ENCODE measurements at regions not wholly inside any gene's neighbourhood (a gene's known extent, or its start where the extent isn't known, plus 50 kb on each side); places are given as distances from the start of the nearest gene placed in this dataset.
A peak's percentile ranks its signal among the peaks of the same experiment; 100 is the strongest.

DNA sequence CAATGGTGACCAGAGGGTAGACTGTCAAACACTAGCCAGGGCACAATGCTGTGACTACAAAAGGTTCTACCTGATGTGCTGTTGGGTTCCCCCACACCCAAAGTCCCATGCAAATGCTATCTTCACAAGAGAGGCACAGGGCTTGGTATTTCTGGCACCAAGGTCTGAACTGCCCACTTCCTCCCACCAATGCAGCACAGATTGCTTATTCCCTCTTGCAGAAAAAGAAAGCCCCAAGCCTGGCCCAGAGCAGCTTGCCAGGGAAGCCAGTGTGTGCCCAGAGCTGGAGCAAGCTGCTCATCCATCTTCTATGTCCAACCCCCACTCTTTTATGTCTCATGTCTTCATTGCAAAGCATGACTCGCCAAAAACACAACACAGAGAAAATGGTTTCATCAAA is 149.4 kb upstream of the CAMK1G start:
- TF ChIP-seq CTCF (conservative IDR thresholded peaks at IDR 0.05) (no peak), EZH2 (IDR thresholded peaks at IDR 0.05; ENCODE audit: low read depth) (no peak)
- no peaks in the 10 kb centered on the region for H3K9me3 ChIP-seq (ENCODE audit: insufficient read depth, low read depth)
- ChIA-PET CTCF (interaction anchor here (0.7 kb wide), 1 partner anchor 185 kb away, joined by 4 read pairs; no protein-coding TSS in a partner anchor), POLR2A (ENCODE audit: unreplicated experiment) (interaction anchor here (0.7 to 1.6 kb wide), 5 partner anchors 18 to 817 kb away, joined by 3 to 25 read pairs (median 8); no protein-coding TSS in a partner anchor)
- intact Hi-C loops (cut with micrococcal nuclease; ENCODE audit: unreplicated experiment): loop anchor here (2.0 to 10.0 kb wide), 3 partner anchors 167 to 1609 kb away; no protein-coding TSS in a partner anchor
- peak in 1 of 2 experiments; percentile 53 for DNase-seq
- H3K27ac ChIP-seq: peak overlapping the region; percentile 98
- no peaks in the 10 kb centered on the region for H3K9me2 ChIP-seq (ENCODE audit: insufficient read depth)
- H4K20me1 ChIP-seq (ENCODE audit: insufficient read depth): no peaks in the 10 kb centered on the region
- H2AFZ ChIP-seq: no peak overlapping the region
- H3K4me2 ChIP-seq: peak overlapping the region; percentile 99
- H3K4me3 ChIP-seq: peak overlapping the region; percentile 100; the same call in 1 of the 2 replicates
- no TSS peak for BruUV-seq (replicated peaks)
- peaks cover 33% of the 10 kb centered on the region for H3K36me3 ChIP-seq (ENCODE audit: low read depth)
- H3K27me3 ChIP-seq (ENCODE audit: insufficient read depth, low read depth): no peaks in the 10 kb centered on the region
- H3K79me2 ChIP-seq (ENCODE audit: low read depth): peaks cover 40% of the 10 kb centered on the region
- peaks cover 58% of the 10 kb centered on the region for H3F3A ChIP-seq (ENCODE audit: insufficient read depth, low read depth)
- H3K4me1 ChIP-seq (replicated peaks; ENCODE audit: insufficient read depth): peaks cover 48% of the 10 kb centered on the region

DNA sequence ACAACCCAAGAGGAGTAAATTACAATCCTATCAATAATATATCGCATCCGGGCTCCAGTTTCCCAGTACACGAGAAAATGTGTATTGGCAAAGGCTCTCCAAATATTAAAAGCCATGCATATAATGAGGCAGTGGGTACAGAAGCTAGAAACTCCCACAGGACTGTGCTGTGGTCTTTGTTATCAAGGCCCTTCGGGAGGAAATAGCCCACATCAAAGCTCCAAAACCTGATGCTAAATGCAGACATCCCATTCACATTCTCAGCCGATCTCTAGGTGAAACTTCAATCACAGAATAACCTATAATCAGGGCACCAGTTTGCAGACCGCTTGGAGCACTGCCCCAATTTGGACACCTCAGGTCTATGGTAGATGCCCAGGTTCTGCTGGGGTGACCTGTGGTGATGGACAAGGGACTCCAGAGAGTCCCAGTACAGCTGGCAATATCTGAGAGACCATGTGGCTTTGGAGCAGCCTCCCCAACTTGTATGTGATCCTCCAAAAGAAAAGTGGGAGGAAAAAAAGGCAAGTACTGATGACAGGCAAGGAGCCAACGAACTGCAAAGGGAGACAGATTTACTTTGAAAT is 148.8 kb upstream of the CAMK1G start:
- ChIA-PET POLR2A (ENCODE audit: unreplicated experiment) (interaction anchor here (1.0 kb wide), 1 partner anchor 58 kb away, joined by 8 read pairs; no protein-coding TSS in a partner anchor), CTCF (interaction anchor here (0.6 to 1.3 kb wide), 4 partner anchors 39 to 232 kb away, joined by 3 to 7 read pairs (median 3); no protein-coding TSS in a partner anchor)
- no peak for TF ChIP-seq EZH2 (IDR thresholded peaks at IDR 0.05; ENCODE audit: low read depth)
- TF ChIP-seq CTCF (conservative IDR thresholded peaks at IDR 0.05): no peak
- Histone ChIP-seq H3K79me2 (ENCODE audit: low read depth) (peaks cover 33% of the 10 kb centered on the region), H3K4me1 (replicated peaks; ENCODE audit: insufficient read depth) (peaks cover 48% of the 10 kb centered on the region), H3K9me3 (ENCODE audit: insufficient read depth, low read depth) (peaks cover 4% of the 10 kb centered on the region; the same call in 1 of the 2 replicates), H3K27ac (peak overlapping the region; percentile 98), H3F3A (ENCODE audit: insufficient read depth, low read depth) (peaks cover 52% of the 10 kb centered on the region), H3K27me3 (ENCODE audit: insufficient read depth, low read depth) (no peaks in the 10 kb centered on the region), H2AFZ (no peak overlapping the region), H3K9me2 (ENCODE audit: insufficient read depth) (no peaks in the 10 kb centered on the region), H3K36me3 (ENCODE audit: low read depth) (peaks cover 28% of the 10 kb centered on the region), H4K20me1 (ENCODE audit: insufficient read depth) (no peaks in the 10 kb centered on the region), H3K4me2 (peak overlapping the region; percentile 99), H3K4me3 (peak overlapping the region; percentile 100; the same call in 1 of the 2 replicates)
- no peak for DNase-seq
- no TSS peak for BruUV-seq (replicated peaks)
- intact Hi-C loops (cut with micrococcal nuclease; ENCODE audit: unreplicated experiment): loop anchor here (1.0 to 10.0 kb wide), 9 partner anchors 56 to 1610 kb away; no protein-coding TSS in a partner anchor

- Histone ChIP-seq H3K9me2 (ENCODE audit: insufficient read depth) (no peaks in the 10 kb centered on the region), H2AFZ (no peak overlapping the region), H3K4me2 (0 out of 2 replicates have a peak overlapping the region, but pooled peaks have one; percentile 99), H3K36me3 (ENCODE audit: low read depth) (peaks cover 16% of the 10 kb centered on the region), H3K27ac (peak overlapping the region; percentile 98), H3K9me3 (ENCODE audit: insufficient read depth, low read depth) (peaks cover 11% of the 10 kb centered on the region; the same call in 1 of the 2 replicates), H4K20me1 (ENCODE audit: insufficient read depth) (no peaks in the 10 kb centered on the region), H3K4me3 (no peak overlapping the region), H3K79me2 (ENCODE audit: low read depth) (peaks cover 21% of the 10 kb centered on the region), H3K4me1 (replicated peaks; ENCODE audit: insufficient read depth) (peaks cover 48% of the 10 kb centered on the region), H3K27me3 (ENCODE audit: insufficient read depth, low read depth) (no peaks in the 10 kb centered on the region), H3F3A (ENCODE audit: insufficient read depth, low read depth) (peaks cover 40% of the 10 kb centered on the region)
- intact Hi-C loops (cut with micrococcal nuclease; ENCODE audit: unreplicated experiment): loop anchor here (1.0 to 10.0 kb wide), 8 partner anchors 54 to 1611 kb away; no protein-coding TSS in a partner anchor
- POLR2A ChIA-PET (ENCODE audit: unreplicated experiment): interaction anchor here (0.7 kb wide), 1 partner anchor 1259 kb away, joined by 4 read pairs; no protein-coding TSS in a partner anchor
- TF ChIP-seq CTCF (conservative IDR thresholded peaks at IDR 0.05) (peak; percentile 98), EZH2 (IDR thresholded peaks at IDR 0.05; ENCODE audit: low read depth) (no peak)
- no TSS peak for BruUV-seq (replicated peaks)
- DNase-seq: peak; percentile 64 to 88
- CTCF ChIA-PET: interaction anchor here (0.6 to 1.9 kb wide), 5 partner anchors 40 to 233 kb away, joined by 3 to 7 read pairs (median 3); no protein-coding TSS in a partner anchor
Observed at GRCh38 chr1:209435654-209436566, 147.6 kb upstream of the CAMK1G start.

Data from PC-9 (cell line).